GM12892 (cell line): ENCODE measurements at regions not wholly inside any gene's neighbourhood (a gene's known extent, or its start where the extent isn't known, plus 50 kb on each side); places are given as distances from the start of the nearest gene placed in this dataset.
"Not testable (repeated sequence)": the region's sequence is repeated elsewhere in the genome, so short reads cannot be mapped to it uniquely, and the experiment has no call there.

Experiments
- DNase-seq: peaks from one replicate; pipeline ENCODE4 v3.0.0; 2011; ENCODE audit not compliant: insufficient read length
- FAIRE-seq: peaks from 2 replicates; lab custom pipeline; 2011; peaks lifted over from hg19 to GRCh38; lab: Jason Lieb, UNC
- POLR2A ChIP-seq: IDR thresholded peaks from 2 replicates; pipeline ENCODE4 v1.6.1; 2011; ENCODE audit warnings: low read depth, low read length, control low read depth
- POLR2AphosphoS5 ChIP-seq: IDR thresholded peaks from 2 replicates; pipeline ENCODE4 v1.6.1; 2011; ENCODE audit warnings: low read depth, low read length, control low read depth
- TAF1 ChIP-seq: IDR thresholded peaks from 2 replicates; pipeline ENCODE4 v1.6.1; 2011; ENCODE audit warnings: low read depth, mild to moderate bottlenecking, control low read depth, low read length, borderline replicate concordance

DNA sequence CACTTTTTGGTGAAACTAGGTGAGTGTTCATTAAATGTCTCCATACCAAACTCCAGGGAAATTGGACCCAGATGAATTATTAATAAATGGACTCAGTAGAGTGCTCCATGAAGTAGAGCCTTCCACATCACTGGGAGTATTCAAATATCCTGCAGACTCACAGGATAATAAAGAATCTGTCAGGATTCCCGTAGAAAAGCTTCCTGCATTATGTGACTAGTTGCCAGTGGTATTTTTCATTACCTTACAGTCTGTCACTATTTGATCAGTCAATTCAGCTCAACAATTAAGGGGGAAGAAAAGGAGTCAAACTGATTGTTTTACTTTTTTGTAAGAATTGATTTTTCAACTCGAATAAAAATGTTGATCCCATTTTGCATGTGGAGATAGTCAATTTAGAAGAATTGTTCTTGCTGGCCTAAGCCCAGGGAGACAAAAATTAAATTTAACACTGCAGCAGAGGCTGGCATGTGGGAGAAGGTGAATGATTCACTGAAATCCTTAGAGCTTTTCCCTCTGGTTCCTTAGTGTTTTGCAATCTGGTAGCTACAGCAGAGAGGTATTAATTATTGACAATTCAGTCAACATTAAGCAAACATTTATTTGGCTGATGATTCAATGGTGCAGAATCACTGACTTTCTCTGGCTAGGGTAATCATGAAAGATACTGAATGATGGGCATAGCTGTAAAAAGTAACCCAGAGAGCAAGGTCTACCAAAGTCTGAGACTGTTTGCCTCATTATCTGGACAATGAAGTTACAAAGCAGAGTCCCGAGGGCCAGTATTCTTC is 442.4 kb downstream of the CD83 start:
- no peak for DNase-seq
- no peak for FAIRE-seq
- TF ChIP-seq TAF1 (no peak), POLR2A (no peak), POLR2AphosphoS5 (no peak)

DNA sequence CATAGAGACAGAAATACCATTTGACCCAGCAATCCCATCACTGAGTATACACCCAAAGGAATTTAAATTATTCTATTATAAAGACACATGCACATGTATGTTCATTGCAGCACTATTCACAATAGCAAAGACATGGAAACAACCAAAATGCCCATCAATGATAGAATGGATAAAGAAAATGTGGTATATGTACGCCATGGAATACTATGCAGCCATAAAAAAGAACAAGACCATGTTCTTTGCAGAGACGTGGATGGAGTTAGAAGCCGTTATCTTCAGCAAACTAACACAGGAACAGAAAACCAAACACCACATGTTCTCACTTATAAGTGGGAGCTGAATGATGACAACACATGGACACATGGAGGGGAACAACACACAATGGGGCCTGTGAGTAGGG is 444.0 kb downstream of the CD83 start:
- DNase-seq, FAIRE-seq: not testable (repeated sequence)

DNA sequence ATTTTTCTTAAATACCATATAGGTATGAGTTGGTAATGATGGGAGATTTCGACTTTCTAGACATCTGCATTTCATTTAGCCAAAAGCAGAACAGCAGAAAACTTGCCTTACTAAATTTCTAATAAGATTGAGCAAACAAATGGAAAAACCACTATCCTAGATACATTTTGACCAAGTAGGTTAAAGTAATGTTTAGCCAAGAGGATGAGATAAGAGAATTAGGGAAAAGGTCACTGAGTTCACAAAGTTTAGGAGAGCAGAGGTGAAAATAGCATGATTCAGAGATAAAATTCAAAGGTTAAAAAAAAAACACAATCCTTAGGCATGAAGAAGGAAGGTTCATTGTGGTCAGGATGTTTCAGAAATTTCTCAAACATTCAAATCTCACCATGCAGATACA is 450.3 kb downstream of the CD83 start:
- FAIRE-seq (no peak), DNase-seq (no peak)
- TF ChIP-seq POLR2A (no peak), POLR2AphosphoS5 (no peak), TAF1 (no peak)

DNA sequence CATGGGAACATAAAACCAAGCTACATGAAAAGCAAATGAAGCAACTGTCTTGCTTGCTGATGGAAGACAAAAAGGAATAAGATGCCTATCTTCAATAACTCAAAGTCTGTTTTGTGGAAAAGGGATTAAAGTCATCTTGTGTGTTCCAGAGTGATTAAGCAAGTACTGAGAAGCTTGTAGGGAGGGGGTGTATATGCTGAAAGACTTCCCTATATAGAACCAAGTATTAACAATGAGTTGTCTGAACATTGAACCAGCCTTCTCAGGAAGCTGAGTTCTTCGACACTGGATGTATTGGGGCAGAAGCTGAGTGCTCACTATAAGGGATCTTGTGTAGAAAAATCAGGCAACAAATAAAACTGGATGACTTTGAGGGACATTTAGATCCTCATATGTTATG is 451.8 kb downstream of the CD83 start:
- FAIRE-seq: no peak
- no peak for DNase-seq
- TF ChIP-seq POLR2AphosphoS5 (no peak), POLR2A (no peak), TAF1 (no peak)

DNA sequence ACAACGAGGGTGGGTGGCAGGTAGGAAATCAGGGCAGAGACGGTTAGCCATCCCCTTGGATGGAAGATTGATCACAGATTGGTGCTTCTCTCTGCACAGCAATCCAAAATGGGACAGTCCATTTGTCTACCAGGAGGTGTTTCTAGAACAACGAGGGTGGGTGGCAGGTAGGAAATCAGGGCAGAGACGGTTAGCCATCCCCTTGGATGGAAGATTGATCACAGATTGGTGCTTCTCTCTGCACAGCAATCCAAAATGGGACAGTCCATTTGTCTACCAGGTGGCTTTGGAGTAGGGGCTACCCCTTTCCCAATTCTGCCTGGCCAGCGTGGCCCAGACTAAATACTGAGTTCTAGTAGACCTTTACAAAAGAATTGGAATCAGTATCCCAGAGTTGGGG is 452.3 kb downstream of the CD83 start:
- not testable (repeated sequence) for DNase-seq, FAIRE-seq

DNA sequence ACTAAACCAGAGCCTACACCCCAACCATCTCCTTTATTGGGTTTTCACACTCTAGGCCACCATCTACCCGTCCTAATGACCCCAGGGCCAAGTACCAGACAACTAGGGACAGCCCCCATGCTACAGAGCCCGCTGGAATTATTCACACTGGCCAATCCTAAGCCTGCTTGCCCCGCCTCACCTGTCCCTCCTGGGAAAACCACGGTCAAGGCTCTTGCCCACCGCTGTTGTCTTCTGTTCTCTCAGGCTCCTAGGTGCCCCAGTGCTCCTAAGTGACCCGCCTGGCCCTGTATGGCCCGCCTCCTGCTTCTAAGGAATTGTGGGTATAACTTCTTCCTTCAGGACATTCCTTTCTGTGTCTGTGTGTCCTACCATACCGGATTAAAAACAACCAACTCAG is 453.4 kb downstream of the CD83 start:
- TF ChIP-seq POLR2AphosphoS5 (no peak), TAF1 (no peak), POLR2A (no peak)
- no peak for DNase-seq
- FAIRE-seq: no peak

DNA sequence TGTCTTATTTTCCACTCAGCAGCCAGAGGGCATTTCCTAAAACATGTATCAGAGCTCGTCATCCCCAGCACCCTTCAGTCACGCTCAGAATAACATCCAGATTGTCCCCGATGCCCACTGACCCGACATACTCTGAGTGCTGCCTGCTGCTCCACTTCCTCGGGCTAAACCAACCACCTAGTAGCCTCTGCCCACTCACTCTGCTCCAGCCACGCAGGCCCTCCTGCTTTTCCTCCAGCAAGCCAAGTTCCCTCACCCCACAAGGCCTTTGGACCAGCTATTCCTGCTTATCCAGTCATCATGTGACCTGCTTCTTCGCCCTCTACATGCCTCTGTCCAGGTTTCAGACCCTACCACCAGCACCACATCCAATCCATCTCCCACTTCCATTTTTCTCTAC is 454.2 kb downstream of the CD83 start:
- FAIRE-seq (no peak), DNase-seq (no peak)
- no peak for TF ChIP-seq POLR2AphosphoS5
- TF ChIP-seq TAF1: no peak
- TF ChIP-seq POLR2A: no peak

DNA sequence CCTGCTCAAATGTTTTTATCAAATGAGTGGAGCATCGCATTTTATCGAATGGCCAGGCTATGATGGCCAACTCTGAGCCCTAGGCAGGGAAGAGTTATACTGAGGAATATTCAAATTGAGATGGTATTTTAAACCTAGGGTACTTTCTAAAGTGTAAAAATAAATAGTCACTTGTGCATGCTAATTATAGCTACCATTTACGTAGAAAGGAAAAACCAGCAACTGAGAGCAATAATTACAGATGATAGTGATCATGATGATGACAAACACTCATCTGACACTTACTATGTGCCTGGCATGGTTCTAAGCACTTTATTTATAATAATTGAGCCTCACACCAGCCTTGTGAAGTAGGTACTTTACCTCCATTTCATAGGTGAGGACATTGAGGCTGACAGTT is 455.7 kb downstream of the CD83 start:
- DNase-seq (no peak), FAIRE-seq (no peak)
- no peak for TF ChIP-seq POLR2A
- TF ChIP-seq TAF1: no peak
- no peak for TF ChIP-seq POLR2AphosphoS5

DNA sequence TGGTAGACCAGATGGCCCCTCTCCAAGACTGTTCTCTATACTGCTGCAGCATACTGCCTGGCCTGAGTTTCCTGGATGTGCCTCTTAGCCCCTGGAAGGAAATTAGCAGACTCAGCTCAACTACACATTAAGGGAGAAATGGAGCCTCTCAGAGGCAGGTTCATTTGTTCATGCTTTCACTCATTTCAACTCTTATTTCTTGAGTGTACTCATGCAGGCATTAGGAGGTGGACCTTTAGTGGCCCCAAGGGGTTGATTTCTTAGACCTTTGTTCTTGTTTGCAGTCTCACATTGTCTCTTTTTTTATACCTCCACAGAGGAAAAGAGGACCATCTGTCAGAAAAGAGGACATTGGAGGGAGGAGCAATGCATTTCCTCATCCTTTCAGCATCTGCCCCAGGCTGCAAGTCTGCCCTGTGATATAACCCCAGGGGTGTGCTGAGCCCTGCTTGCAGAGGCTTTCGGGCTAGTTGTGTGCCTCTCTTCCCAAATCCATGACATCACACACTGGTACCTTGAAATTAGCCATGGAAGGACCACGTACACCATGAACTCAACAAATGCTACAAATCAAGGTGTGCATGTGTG is 456.2 kb downstream of the CD83 start:
- DNase-seq (no peak), FAIRE-seq (no peak)
- TF ChIP-seq TAF1: no peak
- TF ChIP-seq POLR2AphosphoS5: no peak
- TF ChIP-seq POLR2A: no peak

DNA sequence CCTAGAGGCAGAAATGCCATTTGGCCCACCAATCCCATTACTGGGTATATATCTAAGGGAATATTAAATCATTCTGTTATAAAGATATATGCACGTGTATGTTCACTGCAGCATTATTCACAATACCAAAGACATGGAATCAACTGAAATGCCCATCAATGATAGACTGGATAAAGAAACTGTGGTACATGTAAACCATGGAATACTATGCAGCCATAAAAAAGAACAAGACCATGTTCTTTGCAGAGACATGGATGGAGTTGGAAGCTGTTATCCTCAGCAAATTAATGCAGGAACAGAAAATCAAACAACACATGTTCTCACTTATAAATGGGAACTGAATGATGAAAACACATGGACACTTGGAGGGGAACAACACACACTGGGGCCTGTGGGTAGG is 458.4 kb downstream of the CD83 start:
- TF ChIP-seq TAF1: no peak
- no peak for TF ChIP-seq POLR2AphosphoS5
- no peak for TF ChIP-seq POLR2A
- FAIRE-seq: no peak
- no peak for DNase-seq

DNA sequence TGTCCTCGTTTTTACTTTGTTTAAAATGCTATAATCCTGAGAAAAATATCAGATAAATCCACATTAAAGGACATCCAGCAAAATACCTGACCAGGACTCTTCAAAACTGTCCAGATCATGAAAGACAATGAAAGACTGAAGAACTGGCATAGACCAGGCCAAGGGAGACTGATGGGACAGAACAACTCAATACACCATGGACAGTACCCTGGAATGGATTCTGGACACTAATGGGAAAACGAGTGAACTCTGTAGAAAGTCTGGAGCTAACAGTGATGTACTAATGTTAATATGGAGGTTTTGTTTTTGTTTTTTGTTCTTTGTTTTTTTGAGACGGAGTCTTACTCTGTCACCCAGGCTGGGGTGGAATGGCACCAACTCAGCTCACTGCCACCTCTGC is 461.4 kb downstream of the CD83 start:
- FAIRE-seq (no peak), DNase-seq (no peak)
- TF ChIP-seq TAF1: no peak
- TF ChIP-seq POLR2A: no peak
- no peak for TF ChIP-seq POLR2AphosphoS5

DNA sequence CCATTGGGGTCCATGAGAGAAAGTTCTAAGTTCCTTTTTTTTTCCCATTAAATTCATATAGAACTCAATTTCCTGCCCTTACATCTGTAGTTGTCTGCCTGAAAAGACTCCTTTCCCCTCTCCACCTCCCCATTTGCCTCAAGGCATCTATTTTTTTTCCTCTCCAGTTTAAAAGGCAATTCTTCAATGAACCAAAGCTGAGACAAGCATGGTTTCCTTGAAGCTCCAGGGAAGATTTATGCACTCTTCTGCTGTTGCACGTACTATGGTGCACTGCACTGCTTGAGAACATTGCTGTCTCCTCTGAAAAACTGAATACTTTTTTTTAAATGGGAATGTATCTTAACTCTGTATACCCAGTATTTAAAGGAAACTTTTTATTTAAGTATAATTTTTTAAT is 465.2 kb downstream of the CD83 start:
- TF ChIP-seq TAF1: no peak
- no peak for TF ChIP-seq POLR2AphosphoS5
- TF ChIP-seq POLR2A: no peak
- FAIRE-seq: no peak

More for the DNA sequence above, 465.2 kb downstream of the CD83 start:
- DNase-seq: no peak
